Esophagus squamous epithelium (tissue), 5 donors: ENCODE measurements at regions not wholly inside any gene's neighbourhood (a gene's known extent, or its start where the extent isn't known, plus 50 kb on each side); places are given as distances from the start of the nearest gene placed in this dataset.

Source experiments
- DNase-seq: peaks from one replicate; lab custom pipeline; 2025; lab: John Stamatoyannopoulos, UW
- H3K27ac ChIP-seq, 4 donors: fragments of 200-600 bp; sonication (generic); one replicate each; pipeline ENCODE4 v1.5.1; 2016 to 2019; ENCODE audit warnings: mild to moderate bottlenecking in 1 of 4
- H3K27me3 ChIP-seq, 4 donors: fragments of 200-600 bp; sonication (generic); 1 replicate in 3 of 4; 2 replicates in 1 of 4; pipeline versions ENCODE4 v1.5.1 to v1.6.0; 2017 to 2021; ENCODE audit warnings: antibody characterized with exemption in 1 of 4
- H3K36me3 ChIP-seq, 3 donors: fragments of 200-600 bp; sonication (generic); one replicate each; pipeline ENCODE4 v1.5.1; 2016 to 2019
- H3K4me1 ChIP-seq, 3 donors: fragments of 200-600 bp; sonication (generic); one replicate each; pipeline ENCODE4 v1.5.1; 2017 to 2019
- H3K4me3 ChIP-seq, 4 donors: fragments of 200-600 bp; sonication (generic); 1 replicate in 3 of 4; 2 replicates in 1 of 4; pipeline ENCODE4 v1.5.1; 2016 to 2019; ENCODE audit warnings: mild to moderate bottlenecking in 2 of 4, moderate library complexity in 1 of 4
- H3K9me3 ChIP-seq, 3 donors: fragments of 200-600 bp; sonication (generic); one replicate each; pipeline ENCODE4 v1.5.1; 2016 to 2019
- CTCF ChIP-seq, 6 experiments: fragments of 450-650 bp in 4 of 6; fragments of 200-600 bp in 2 of 6; sonication (generic) in 2 of 6; IDR thresholded peaks; one replicate each; pipeline ENCODE4 v1.5.1; 2016 to 2019; ENCODE audit warnings: antibody characterized with exemption in 6 of 6, mild to moderate bottlenecking in 4 of 6, moderate library complexity in 4 of 6
- POLR2A ChIP-seq, 4 donors: fragments of 450-650 bp; IDR thresholded peaks; one replicate each; pipeline ENCODE4 v1.6.1; 2017; ENCODE audit warnings: antibody characterized with exemption in 4 of 4, mild to moderate bottlenecking in 4 of 4, moderate library complexity in 3 of 4
- WGBS, 2 donors: methylation state at CpG; one replicate each; pipeline ENCODE4 v1.1.5; 2018; 5-methylcytosine and 5-hydroxymethylcytosine counted together
- intact Hi-C: fragments of 100-400 bp; cut with DNase I; formaldehyde crosslinking; loops from one replicate; pipeline ENCODE4 v1.15.0; 2022
- donor health status: DM: yes; HTN: yes; CAD: no.

GRCh38 chr3:191961022-191961421 lies 500.1 kb downstream of the PYDC2 start:
- Histone ChIP-seq H3K4me3 (no peak overlapping the region), H3K36me3 (no peaks in the 10 kb centered on the region), H3K27me3 (no peaks in the 10 kb centered on the region), H3K27ac (no peak overlapping the region), H3K9me3 (no peaks in the 10 kb centered on the region), H3K4me1 (no peaks in the 10 kb centered on the region)
- 51 to 58% methylated on average over 5 of the region's 5 CpGs for WGBS, 2 donors
- TF ChIP-seq POLR2A (IDR thresholded peaks at IDR 0.05) (no peak), CTCF (IDR thresholded peaks at IDR 0.05) (no peak)
- intact Hi-C loops = no loop called here
- DNase-seq = no peak

GRCh38 chr3:191961529-191961928 lies 500.6 kb downstream of the PYDC2 start:
- TF ChIP-seq CTCF (IDR thresholded peaks at IDR 0.05) (no peak), POLR2A (IDR thresholded peaks at IDR 0.05) (no peak)
- Histone ChIP-seq H3K27ac (no peak overlapping the region), H3K9me3 (no peaks in the 10 kb centered on the region), H3K27me3 (no peaks in the 10 kb centered on the region), H3K4me3 (no peak overlapping the region), H3K36me3 (no peaks in the 10 kb centered on the region), H3K4me1 (no peaks in the 10 kb centered on the region)
- intact Hi-C loops = no loop called here
- DNase-seq = no peak

GRCh38 chr3:191962324-191962723 lies 501.4 kb downstream of the PYDC2 start:
- 44 to 67% methylated on average over 1 of the region's 1 CpG for WGBS, 2 donors
- H3K27ac ChIP-seq = no peak overlapping the region
- no peaks in the 10 kb centered on the region for H3K36me3 ChIP-seq
- DNase-seq = no peak
- intact Hi-C loops = no loop called here
- no peaks in the 10 kb centered on the region for H3K27me3 ChIP-seq
- no peak overlapping the region for H3K4me3 ChIP-seq
- no peaks in the 10 kb centered on the region for H3K9me3 ChIP-seq
- TF ChIP-seq CTCF (IDR thresholded peaks at IDR 0.05) (no peak), POLR2A (IDR thresholded peaks at IDR 0.05) (no peak)
- no peaks in the 10 kb centered on the region for H3K4me1 ChIP-seq

GRCh38 chr3:191963182-191963581 lies 502.2 kb downstream of the PYDC2 start:
- intact Hi-C loops = no loop called here
- Histone ChIP-seq H3K27me3 (no peaks in the 10 kb centered on the region), H3K27ac (no peak overlapping the region), H3K36me3 (no peaks in the 10 kb centered on the region), H3K4me3 (no peak overlapping the region), H3K9me3 (no peaks in the 10 kb centered on the region), H3K4me1 (no peaks in the 10 kb centered on the region)
- WGBS, 2 donors = 57 to 94% methylated on average over 3 of the region's 3 CpGs
- DNase-seq = no peak
- TF ChIP-seq CTCF (IDR thresholded peaks at IDR 0.05) (no peak), POLR2A (IDR thresholded peaks at IDR 0.05) (no peak)

- H3K4me3 ChIP-seq = no peak overlapping the region
- no peaks in the 10 kb centered on the region for H3K27me3 ChIP-seq
- DNase-seq = no peak
- no peaks in the 10 kb centered on the region for H3K36me3 ChIP-seq
- H3K27ac ChIP-seq = no peak overlapping the region
- intact Hi-C loops = no loop called here
- no peaks in the 10 kb centered on the region for H3K9me3 ChIP-seq
- TF ChIP-seq POLR2A (IDR thresholded peaks at IDR 0.05) (no peak), CTCF (IDR thresholded peaks at IDR 0.05) (no peak)
- H3K4me1 ChIP-seq = no peaks in the 10 kb centered on the region
- 87 to 90% methylated on average over 3 of the region's 3 CpGs for WGBS, 2 donors
Measured at GRCh38 chr3:191966556-191966955, 505.6 kb downstream of the PYDC2 start.
